GM10248 (cell line): ENCODE measurements at regions not wholly inside any gene's neighbourhood (a gene's known extent, or its start where the extent isn't known, plus 50 kb on each side); places are given as distances from the start of the nearest gene placed in this dataset.

ENCODE experiments used
- CTCF ChIA-PET: fragments of 300-600 bp; sonication (Branson Sonifier 250); formaldehyde crosslinking; extraction: SDS; loops from one replicate; lab custom pipeline; 2021; ENCODE audit warnings: antibody characterized with exemption; lab: Yijun Ruan, JAX
- POLR2A ChIA-PET: fragments of 350-650 bp; sonication (Branson Sonifier 250); formaldehyde crosslinking; extraction: SDS; loops from one replicate; lab custom pipeline; 2020; ENCODE audit warnings: antibody characterized with exemption; lab: Yijun Ruan, JAX
- DNase-seq: peaks from one replicate; pipeline ENCODE4 v3.0.0; 2012; ENCODE audit errors: extremely low spot score
- CTCF ChIP-seq: IDR thresholded peaks from 2 replicates; pipeline ENCODE4 v1.5.1; 2012; ENCODE audit warnings: mild to moderate bottlenecking, low read depth; ENCODE audit errors: extremely low read depth, missing control alignments, control extremely low read depth

GRCh38 chrX:13094374-13094773 is 50.0 kb upstream of the FAM9C start:
- TF ChIP-seq CTCF = no peak
- DNase-seq = no peak
- ChIA-PET POLR2A (no interaction called here), CTCF (no interaction called here)
